K562 (cell line): ENCODE measurements at regions not wholly inside any gene's neighbourhood (a gene's known extent, or its start where the extent isn't known, plus 50 kb on each side); places are given as distances from the start of the nearest gene placed in this dataset.

ENCODE experiments used
- ATAC-seq: fragments of 200-7000 bp; cut with Tn5 transposase; 3 replicates; pipeline ENCODE4 v1.9.1; 2020; ENCODE audit warnings: moderate library complexity
- BruUV-seq: library from RNA; stranded (reverse); fragments of 400-500 nt; replicated peaks from 2 replicates; lab custom pipeline; 2021; lab: Mats Ljungman, UMichigan
- CTCF ChIA-PET: fragments of 300-600 bp; formaldehyde crosslinking; extraction: SDS; loops from one replicate; lab custom pipeline; 2021; ENCODE audit warnings: low intra/inter-chr PET ratio; lab: Yijun Ruan, JAX
- POLR2A ChIA-PET: fragments of 300-600, 350-650 bp; sonication (Branson Sonifier 250); formaldehyde crosslinking; extraction: SDS; loops from one replicate; lab custom pipeline; 2021; ENCODE audit warnings: antibody characterized with exemption, inconsistent platforms; lab: Yijun Ruan, JAX
- DNase-seq, 4 experiments: peaks; one replicate each; pipeline versions ENCODE4 v3.0.0 to v3.0.0-alpha.2; 2011 to 2018; ENCODE audit warnings: low spot score in 3 of 4, mixed read lengths in 3 of 4; ENCODE audit errors: extremely low read depth in 1 of 4
- FAIRE-seq: peaks from 2 replicates; lab custom pipeline; 2011; peaks lifted over from hg19 to GRCh38; lab: Jason Lieb, UNC
- H2AFZ ChIP-seq: 2 replicates; pipeline ENCODE4 v1.6.0; 2011; ENCODE audit warnings: low read depth, low read length, control low read depth, inconsistent platforms
- H3K27ac ChIP-seq: fragments of 200-600 bp; 3 replicates; pipeline ENCODE4 v1.8.0; 2011; ENCODE audit warnings: low read depth, mild to moderate bottlenecking, control low read depth, inconsistent platforms, low read length, moderate library complexity, mixed read lengths; ENCODE audit errors: extremely low read depth
- H3K27me3 ChIP-seq, 2 experiments: fragments of 300-600 bp in 1 of 2; 2 replicates in 1 of 2; 3 replicates in 1 of 2; pipeline versions ENCODE4 v1.6.0 to v1.8.0; 2011; ENCODE audit warnings: inconsistent platforms in 2 of 2, low read length in 2 of 2, mild to moderate bottlenecking in 1 of 2, mixed read lengths in 1 of 2, moderate library complexity in 1 of 2; ENCODE audit not compliant: control insufficient read depth in 2 of 2, insufficient read depth in 2 of 2
- H3K36me3 ChIP-seq: fragments of 300-600 bp; 3 replicates; pipeline ENCODE4 v1.8.0; 2011; ENCODE audit warnings: mild to moderate bottlenecking, low read length, inconsistent platforms; ENCODE audit not compliant: control insufficient read depth, insufficient read depth
- H3K4me1 ChIP-seq, 2 experiments: fragments of 200-600 bp in 1 of 2; replicated peaks in 1 of 2; 2 replicates in 1 of 2; 3 replicates in 1 of 2; pipeline versions ENCODE4 v1.5.1 to v1.8.0; 2011; ENCODE audit warnings: inconsistent platforms in 2 of 2, low read length in 2 of 2, mild to moderate bottlenecking in 1 of 2, mixed read lengths in 1 of 2, moderate library complexity in 1 of 2; ENCODE audit not compliant: control insufficient read depth in 2 of 2, insufficient read depth in 2 of 2
- H3K4me2 ChIP-seq: 2 replicates; pipeline ENCODE4 v1.6.1; 2011; ENCODE audit warnings: low read length, control low read depth, inconsistent platforms, mixed read lengths; ENCODE audit not compliant: insufficient read depth
- H3K4me3 ChIP-seq: fragments of 200-600 bp; sonication (generic), shearing (Covaris generic); 2 replicates; pipeline ENCODE4 v1.5.1; 2016; ENCODE audit warnings: control low read depth, inconsistent platforms
- H3K79me2 ChIP-seq: fragments of 200-600 bp; 3 replicates; pipeline ENCODE4 v1.8.0; 2011; ENCODE audit warnings: low read length, inconsistent platforms; ENCODE audit not compliant: control insufficient read depth, insufficient read depth
- H3K9ac ChIP-seq, 2 experiments: 2 replicates each; pipeline versions ENCODE4 v1.6.0 to v1.6.1; 2011; ENCODE audit warnings: low read depth in 2 of 2, low read length in 2 of 2, control low read depth in 1 of 2, inconsistent platforms in 1 of 2, mild to moderate bottlenecking in 1 of 2, mixed read lengths in 1 of 2; ENCODE audit not compliant: insufficient read depth in 1 of 2
- H3K9me1 ChIP-seq: one replicate; pipeline ENCODE4 v1.6.0; 2011; ENCODE audit warnings: inconsistent platforms, mild to moderate bottlenecking, low read length, moderate library complexity; ENCODE audit not compliant: control insufficient read depth, insufficient read depth
- H3K9me3 ChIP-seq: replicated peaks from 2 replicates; pipeline ENCODE4 v1.5.1; 2011; ENCODE audit warnings: low read depth, low read length, inconsistent platforms; ENCODE audit not compliant: control insufficient read depth, insufficient read depth
- H4K20me1 ChIP-seq: replicated peaks from 2 replicates; pipeline ENCODE4 v1.6.1; 2011; ENCODE audit warnings: low read length, inconsistent platforms, mixed read lengths; ENCODE audit not compliant: control insufficient read depth, insufficient read depth
- AFF4 ChIP-seq: sonication (generic); formaldehyde crosslinking; IDR thresholded peaks from 2 replicates; pipeline ENCODE4 v1.8.0; 2023; ENCODE audit warnings: mild to moderate bottlenecking, missing genetic modification reagents
- CBX2 ChIP-seq: fragments of 200-600 bp; sonication (generic); IDR thresholded peaks from one replicate; pipeline ENCODE4 v1.6.1; 2012; ENCODE audit warnings: mild to moderate bottlenecking, low read length, inconsistent platforms; ENCODE audit not compliant: insufficient read depth, poor library complexity, severe bottlenecking
- CEBPZ ChIP-seq: fragments of 150-350 bp; IDR thresholded peaks from 2 replicates; pipeline ENCODE4 v1.6.1; 2014; ENCODE audit warnings: low read depth, mild to moderate bottlenecking, low read length, borderline replicate concordance
- CGGBP1 ChIP-seq: fragments of 250-450 bp; sonication (Bioruptor Pico); IDR thresholded peaks from 2 replicates; pipeline ENCODE4 v1.9.0; 2021; ENCODE audit warnings: mild to moderate bottlenecking
- CLOCK ChIP-seq: fragments of 250-450 bp; sonication (Bioruptor Pico); IDR thresholded peaks from 2 replicates; pipeline ENCODE4 v1.4.0; 2020; ENCODE audit warnings: mild to moderate bottlenecking, moderate library complexity, borderline replicate concordance
- GABPA ChIP-seq: fragments of 200-800 bp; sonication (Bioruptor generic); conservative IDR thresholded peaks from 2 replicates; pipeline ENCODE4 v1.6.1; 2016; ENCODE audit warnings: low read depth, missing genetic modification characterization, missing compliant biosample characterization
- L3MBTL2 ChIP-seq: fragments of 450-650 bp; IDR thresholded peaks from 2 replicates; pipeline ENCODE4 v1.6.1; 2016; ENCODE audit warnings: mild to moderate bottlenecking, moderate library complexity
- LCOR ChIP-seq: sonication (generic); formaldehyde crosslinking; IDR thresholded peaks from 2 replicates; pipeline ENCODE4 v1.8.0; 2022; ENCODE audit warnings: mild to moderate bottlenecking, missing genetic modification reagents
- NUFIP1 ChIP-seq: fragments of 450-650 bp; IDR thresholded peaks from 2 replicates; pipeline ENCODE4 v1.6.1; 2018; ENCODE audit not compliant: partially characterized antibody
- OTX1 ChIP-seq: fragments of 450-650 bp; formaldehyde crosslinking; IDR thresholded peaks from 2 replicates; pipeline ENCODE4 v1.4.0; 2022; ENCODE audit warnings: mild to moderate bottlenecking
- RFX1 ChIP-seq: fragments of 450-650 bp; IDR thresholded peaks from 2 replicates; pipeline ENCODE4 v1.6.1; 2016; ENCODE audit warnings: mild to moderate bottlenecking, moderate library complexity
- WGBS: fragments of 100-300 bp; shearing (Covaris generic); methylation state at CpG from one replicate; pipeline ENCODE4 v1.1.6; 2016; ENCODE audit warnings: low coverage, mixed read lengths; ENCODE audit not compliant: insufficient coverage; ENCODE audit errors: missing lambda C conversion rate; 5-methylcytosine and 5-hydroxymethylcytosine counted together
- in situ Hi-C: fragments of 300-500 bp; cut with MboI; formaldehyde crosslinking; loops from 4 replicates; pipeline ENCODE4 v1.15.0; 2018; ENCODE audit warnings: inconsistent platforms, mixed read lengths
- intact Hi-C: fragments of 100-400 bp; cut with micrococcal nuclease; formaldehyde crosslinking; loops from 2 replicates; pipeline ENCODE4 v1.14.2; 2022

- TF ChIP-seq CLOCK (CRISPR knock-in tag) (no peak), AFF4 (CRISPR knock-in tag) (no peak), LCOR (CRISPR knock-in tag) (no peak), RFX1 (no peak)
Observed at GRCh38 chr4:18798123-18798522, 776.6 kb upstream of the LCORL start (continued).

- no peak overlapping the region for H3K27ac ChIP-seq
- H3K79me2 ChIP-seq, result no peaks in the 10 kb centered on the region
- no peaks in the 10 kb centered on the region for H3K4me1 ChIP-seq
- no peak overlapping the region for H3K4me3 ChIP-seq
- no peak overlapping the region for H2AFZ ChIP-seq
- no peaks in the 10 kb centered on the region for H3K36me3 ChIP-seq
- ChIA-PET POLR2A (interaction anchor here (0.7 kb wide), 1 partner anchor 516 kb away, joined by 3 read pairs; no protein-coding TSS in a partner anchor), CTCF (no interaction called here)
- no peaks in the 10 kb centered on the region for H3K27me3 ChIP-seq
- FAIRE-seq, result no peak
- intact Hi-C loops, result no loop called here
- no peak overlapping the region for H3K4me2 ChIP-seq
- no peaks in the 10 kb centered on the region for H4K20me1 ChIP-seq
- no TSS peak for BruUV-seq
- no peak for ATAC-seq
- WGBS, result 0% methylated on average over 1 of the region's 1 CpG
- in situ Hi-C loops, result no loop called here
- no peak overlapping the region for H3K9ac ChIP-seq
- DNase-seq, result no peak
- H3K9me3 ChIP-seq, result no peaks in the 10 kb centered on the region
- H3K9me1 ChIP-seq, result no peaks in the 10 kb centered on the region
- TF ChIP-seq L3MBTL2 (no peak), CBX2 (no peak), GABPA (tag) (no peak), CGGBP1 (CRISPR knock-in tag) (no peak), NUFIP1 (no peak), CEBPZ (no peak), OTX1 (CRISPR knock-in tag) (no peak)
Observed at GRCh38 chr4:18795794-18796193, 774.2 kb upstream of the LCORL start.
